CD4-positive, alpha-beta T cell (primary cell): ENCODE measurements at regions not wholly inside any gene's neighbourhood (a gene's known extent, or its start where the extent isn't known, plus 50 kb on each side); places are given as distances from the start of the nearest gene placed in this dataset.

Source experiments
- ATAC-seq: fragments of 200-7000 bp; cut with Tn5 transposase; one replicate; pipeline ENCODE4 v1.10.0; 2022; ENCODE audit warnings: mild to moderate bottlenecking; ENCODE audit not compliant: poor library complexity
- CTCF ChIA-PET: fragments of 350-600 bp; sonication (Branson Sonifier 250); formaldehyde crosslinking; loops from one replicate; lab custom pipeline; 2021; ENCODE audit warnings: antibody characterized with exemption, inconsistent platforms; lab: Charles Lee
- POLR2A ChIA-PET: fragments of 350-600 bp; sonication (Branson Sonifier 250); formaldehyde crosslinking; loops from one replicate; lab custom pipeline; 2021; ENCODE audit warnings: antibody characterized with exemption, inconsistent platforms; lab: Charles Lee
- DNase-seq, 14 experiments: peaks; one replicate each; pipeline ENCODE4 v3.0.0-alpha.2; 2013 to 2020; ENCODE audit warnings: mixed read lengths in 2 of 14
- H3K27ac ChIP-seq, 2 donors: one replicate each; pipeline versions ENCODE4 v1.5.1 to v1.7.0; 2013; ENCODE audit warnings: low read length in 2 of 2, low read depth in 1 of 2, mild to moderate bottlenecking in 1 of 2
- H3K27me3 ChIP-seq, 2 experiments: 1 replicate in 1 of 2; 2 replicates in 1 of 2; pipeline versions ENCODE4 v1.6.1 to v1.7.0; 2013; ENCODE audit warnings: low read length in 2 of 2, control low read depth in 1 of 2, mild to moderate bottlenecking in 1 of 2, moderate library complexity in 1 of 2; ENCODE audit not compliant: insufficient read depth in 2 of 2, control insufficient read depth in 1 of 2
- H3K36me3 ChIP-seq: one replicate; pipeline ENCODE4 v1.6.1; 2013; ENCODE audit warnings: low read length, control low read depth; ENCODE audit not compliant: insufficient read depth
- H3K4me1 ChIP-seq: one replicate; pipeline ENCODE4 v1.6.1; 2013; ENCODE audit warnings: low read length, control low read depth; ENCODE audit not compliant: insufficient read depth
- H3K4me3 ChIP-seq: one replicate; pipeline ENCODE4 v1.5.1; 2013; ENCODE audit warnings: mild to moderate bottlenecking, low read length, moderate library complexity
- H3K9me3 ChIP-seq, 2 experiments: 1 replicate in 1 of 2; 2 replicates in 1 of 2; pipeline versions ENCODE4 v1.6.1 to v1.7.0; 2013; ENCODE audit warnings: low read length in 2 of 2, mild to moderate bottlenecking in 2 of 2, control low read depth in 1 of 2, moderate library complexity in 1 of 2; ENCODE audit not compliant: control insufficient read depth in 1 of 2, insufficient read depth in 1 of 2
- H3K27ac Mint-ChIP-seq: one replicate; pipeline ENCODE4 v1.8.0; 2020; ENCODE audit warnings: mixed read lengths
- H3K27me3 Mint-ChIP-seq: one replicate; pipeline ENCODE4 v1.8.0; 2021; ENCODE audit warnings: mixed read lengths
- H3K36me3 Mint-ChIP-seq: one replicate; pipeline ENCODE4 v1.8.0; 2021; ENCODE audit warnings: low read depth, mixed read lengths
- H3K4me1 Mint-ChIP-seq: one replicate; pipeline ENCODE4 v1.8.0; 2021; ENCODE audit warnings: low read depth, mixed read lengths
- H3K4me3 Mint-ChIP-seq: one replicate; pipeline ENCODE4 v1.8.0; 2020; ENCODE audit warnings: mild to moderate bottlenecking, mixed read lengths
- H3K9me3 Mint-ChIP-seq: one replicate; pipeline ENCODE4 v1.8.0; 2020; ENCODE audit warnings: mixed read lengths
- intact Hi-C, 2 experiments: fragments of 100-400 bp; cut with DNase I in 1 of 2; cut with micrococcal nuclease in 1 of 2; formaldehyde crosslinking; loops; one replicate each; pipeline versions ENCODE4 v1.15.1 to v1.9.0; 2023 to 2025; cut with DNase I, micrococcal nuclease
- TF ChIP-seq, protein P1 (sequence below): fragments of 200-600 bp; IDR thresholded peaks from one replicate; pipeline ENCODE4 v1.8.0; 2022; ENCODE audit warnings: antibody characterized with exemption, mild to moderate bottlenecking

DNA sequence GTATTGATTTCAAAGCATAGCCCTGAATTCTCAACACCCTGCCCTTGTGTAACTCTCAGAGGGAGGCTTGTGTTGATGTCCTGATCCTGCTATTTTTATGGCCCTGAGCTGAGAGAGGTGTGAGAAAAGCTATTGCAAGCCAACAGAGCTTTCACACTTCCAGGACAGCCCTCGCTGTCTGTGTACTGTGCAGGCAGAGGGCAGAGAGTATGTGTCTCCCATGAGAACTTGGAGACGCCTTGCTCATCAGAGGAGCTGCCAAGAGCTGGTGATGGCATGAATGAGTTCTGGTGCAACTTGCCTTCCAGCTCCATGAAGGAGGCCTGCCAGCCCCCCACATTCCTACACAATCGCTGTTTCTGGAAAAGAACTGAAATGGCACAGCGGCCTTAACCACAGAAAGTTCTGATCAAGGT lies 144.1 kb upstream of the AJAP1 start:
- POLR2A ChIA-PET = no interaction called here
- H3K36me3 Mint-ChIP-seq = no peaks in the 10 kb centered on the region
- intact Hi-C loops = no loop called here

DNA sequence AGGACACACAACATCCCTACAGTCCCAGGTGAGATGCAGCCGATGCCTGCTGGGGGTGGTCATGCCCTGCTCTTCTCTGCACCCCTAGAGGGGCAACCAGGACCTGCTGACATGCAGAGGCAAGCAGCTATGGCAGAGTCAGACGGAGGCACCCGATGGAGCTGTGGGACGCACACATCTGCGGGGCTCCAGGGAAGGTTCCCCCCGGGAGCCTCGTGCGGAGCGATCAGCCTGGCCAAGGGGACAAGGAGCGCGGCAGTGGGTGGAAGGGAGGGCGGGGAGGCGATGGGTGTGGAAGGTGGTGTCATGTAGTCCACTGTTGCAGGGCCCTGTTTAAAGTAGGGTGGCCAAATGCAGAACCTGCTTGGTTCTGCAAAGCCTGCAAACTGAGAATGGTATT lies 143.0 kb upstream of the AJAP1 start:
- Histone ChIP-seq H3K27ac (no peak overlapping the region), H3K9me3 (no peaks in the 10 kb centered on the region), H3K4me1 (no peaks in the 10 kb centered on the region), H3K36me3 (no peaks in the 10 kb centered on the region), H3K27me3 (peaks cover 0 to 3% of the 10 kb centered on the region in 2 experiments), H3K4me3 (no peak overlapping the region)
- no peaks in the 10 kb centered on the region for H3K4me1 Mint-ChIP-seq
- H3K27me3 Mint-ChIP-seq = peaks cover 23% of the 10 kb centered on the region
- H3K4me3 Mint-ChIP-seq = no peak overlapping the region
- ChIA-PET POLR2A (no interaction called here), CTCF (no interaction called here)
- no peaks in the 10 kb centered on the region for H3K36me3 Mint-ChIP-seq
- DNase-seq (no peak), ATAC-seq (no peak)
- no peak overlapping the region for H3K27ac Mint-ChIP-seq
- intact Hi-C loops = no loop called here
- TF ChIP-seq, protein P1, sequence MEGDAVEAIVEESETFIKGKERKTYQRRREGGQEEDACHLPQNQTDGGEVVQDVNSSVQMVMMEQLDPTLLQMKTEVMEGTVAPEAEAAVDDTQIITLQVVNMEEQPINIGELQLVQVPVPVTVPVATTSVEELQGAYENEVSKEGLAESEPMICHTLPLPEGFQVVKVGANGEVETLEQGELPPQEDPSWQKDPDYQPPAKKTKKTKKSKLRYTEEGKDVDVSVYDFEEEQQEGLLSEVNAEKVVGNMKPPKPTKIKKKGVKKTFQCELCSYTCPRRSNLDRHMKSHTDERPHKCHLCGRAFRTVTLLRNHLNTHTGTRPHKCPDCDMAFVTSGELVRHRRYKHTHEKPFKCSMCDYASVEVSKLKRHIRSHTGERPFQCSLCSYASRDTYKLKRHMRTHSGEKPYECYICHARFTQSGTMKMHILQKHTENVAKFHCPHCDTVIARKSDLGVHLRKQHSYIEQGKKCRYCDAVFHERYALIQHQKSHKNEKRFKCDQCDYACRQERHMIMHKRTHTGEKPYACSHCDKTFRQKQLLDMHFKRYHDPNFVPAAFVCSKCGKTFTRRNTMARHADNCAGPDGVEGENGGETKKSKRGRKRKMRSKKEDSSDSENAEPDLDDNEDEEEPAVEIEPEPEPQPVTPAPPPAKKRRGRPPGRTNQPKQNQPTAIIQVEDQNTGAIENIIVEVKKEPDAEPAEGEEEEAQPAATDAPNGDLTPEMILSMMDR = no peak
- H3K9me3 Mint-ChIP-seq = no peaks in the 10 kb centered on the region

More for the DNA sequence above, 144.1 kb upstream of the AJAP1 start:
- no peak for DNase-seq
- Mint-ChIP-seq H3K27me3 (peaks cover 23% of the 10 kb centered on the region), H3K4me3 (no peak overlapping the region), H3K27ac (no peak overlapping the region), H3K9me3 (no peaks in the 10 kb centered on the region), H3K4me1 (no peaks in the 10 kb centered on the region)
- no peak for ATAC-seq
- Histone ChIP-seq H3K9me3 (no peaks in the 10 kb centered on the region), H3K4me3 (no peak overlapping the region), H3K27me3 (peaks cover 0 to 3% of the 10 kb centered on the region in 2 experiments), H3K4me1 (no peaks in the 10 kb centered on the region), H3K27ac (no peak overlapping the region), H3K36me3 (no peaks in the 10 kb centered on the region)
- TF ChIP-seq, protein P1 = no peak
- CTCF ChIA-PET = no interaction called here

DNA sequence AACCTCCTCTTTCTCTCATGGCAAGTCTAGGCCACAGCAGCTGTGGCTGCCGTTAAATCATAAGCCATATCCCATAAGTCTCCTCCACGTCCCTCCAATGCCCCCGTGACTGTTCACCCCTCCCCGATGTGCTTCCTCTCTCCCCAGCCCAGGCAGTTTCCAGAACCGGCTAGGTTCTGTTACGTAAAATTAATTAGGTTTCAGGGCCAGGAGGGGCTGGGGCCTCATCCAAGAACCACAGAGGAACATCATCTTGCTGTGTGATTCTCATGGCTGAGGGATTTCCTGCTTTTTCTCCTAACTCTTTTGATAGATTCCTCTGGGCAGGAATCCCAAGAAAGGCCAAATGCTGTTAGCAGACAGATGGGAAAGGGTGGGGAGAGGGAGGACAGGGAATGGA lies 141.8 kb upstream of the AJAP1 start:
- CTCF ChIA-PET = no interaction called here
- Histone ChIP-seq H3K9me3 (no peaks in the 10 kb centered on the region), H3K36me3 (no peaks in the 10 kb centered on the region), H3K27me3 (peaks cover 0 to 3% of the 10 kb centered on the region in 2 experiments), H3K4me1 (no peaks in the 10 kb centered on the region), H3K4me3 (no peak overlapping the region), H3K27ac (no peak overlapping the region)
- no peak for DNase-seq
- no peak overlapping the region for H3K27ac Mint-ChIP-seq
- H3K4me1 Mint-ChIP-seq = no peaks in the 10 kb centered on the region
- TF ChIP-seq, protein P1 = no peak
- H3K9me3 Mint-ChIP-seq = no peaks in the 10 kb centered on the region
- no peak for ATAC-seq
- H3K27me3 Mint-ChIP-seq = peaks cover 18% of the 10 kb centered on the region
- no peaks in the 10 kb centered on the region for H3K36me3 Mint-ChIP-seq
- no peak overlapping the region for H3K4me3 Mint-ChIP-seq
- intact Hi-C loops = no loop called here
- POLR2A ChIA-PET = no interaction called here
